Osteoblast (primary cell): ENCODE measurements at regions not wholly inside any gene's neighbourhood (a gene's known extent, or its start where the extent isn't known, plus 50 kb on each side); places are given as distances from the start of the nearest gene placed in this dataset.
"Not testable (repeated sequence)": the region's sequence is repeated elsewhere in the genome, so short reads cannot be mapped to it uniquely, and the experiment has no call there.

Experiments
- DNase-seq: peaks from one replicate; pipeline ENCODE4 v3.0.0; 2011; ENCODE audit warnings: low spot score, mixed read lengths; ENCODE audit not compliant: insufficient read length; ENCODE audit errors: missing footprints
- H2AFZ ChIP-seq: 2 replicates; pipeline ENCODE4 v1.6.0; 2011; ENCODE audit warnings: mild to moderate bottlenecking, low read length
- H3K27ac ChIP-seq: 2 replicates; pipeline ENCODE4 v1.5.1; 2011; ENCODE audit warnings: mild to moderate bottlenecking, low read depth, low read length, moderate library complexity
- H3K27me3 ChIP-seq: 2 replicates; pipeline ENCODE4 v1.6.0; 2012; ENCODE audit warnings: mild to moderate bottlenecking, control low read depth, inconsistent platforms, low read length, moderate library complexity; ENCODE audit not compliant: insufficient read depth
- H3K36me3 ChIP-seq: 2 replicates; pipeline ENCODE4 v1.5.1; 2011; ENCODE audit warnings: mild to moderate bottlenecking, low read length, control low read depth, moderate library complexity; ENCODE audit not compliant: insufficient read depth
- H3K4me1 ChIP-seq: 2 replicates; pipeline ENCODE4 v1.5.1; 2011; ENCODE audit warnings: mild to moderate bottlenecking, low read length, control low read depth, moderate library complexity; ENCODE audit not compliant: insufficient read depth
- H3K4me2 ChIP-seq: 2 replicates; pipeline ENCODE4 v1.6.0; 2011; ENCODE audit warnings: mild to moderate bottlenecking, low read length; ENCODE audit not compliant: insufficient read depth
- H3K4me3 ChIP-seq: fragments of 200-600 bp; sonication (generic); 3 replicates; pipeline ENCODE4 v1.5.1; 2012; ENCODE audit warnings: mild to moderate bottlenecking, low read length, inconsistent platforms; ENCODE audit not compliant: insufficient read depth
- H3K79me2 ChIP-seq: 2 replicates; pipeline ENCODE4 v1.6.0; 2012; ENCODE audit warnings: mild to moderate bottlenecking, low read length, control low read depth, inconsistent platforms; ENCODE audit not compliant: insufficient read depth
- H3K9me3 ChIP-seq: 2 replicates; pipeline ENCODE4 v1.5.1; 2011; ENCODE audit warnings: low read depth, low read length, control low read depth
- H4K20me1 ChIP-seq: 2 replicates; pipeline ENCODE4 v1.6.0; 2012; ENCODE audit warnings: mild to moderate bottlenecking, low read length, control low read depth; ENCODE audit not compliant: insufficient read depth
- TF ChIP-seq, protein P1 (sequence below): IDR thresholded peaks from 2 replicates; pipeline ENCODE4 v1.5.1; 2011; ENCODE audit warnings: mild to moderate bottlenecking, low read depth, low read length, moderate library complexity; ENCODE audit errors: extremely low read depth

DNA sequence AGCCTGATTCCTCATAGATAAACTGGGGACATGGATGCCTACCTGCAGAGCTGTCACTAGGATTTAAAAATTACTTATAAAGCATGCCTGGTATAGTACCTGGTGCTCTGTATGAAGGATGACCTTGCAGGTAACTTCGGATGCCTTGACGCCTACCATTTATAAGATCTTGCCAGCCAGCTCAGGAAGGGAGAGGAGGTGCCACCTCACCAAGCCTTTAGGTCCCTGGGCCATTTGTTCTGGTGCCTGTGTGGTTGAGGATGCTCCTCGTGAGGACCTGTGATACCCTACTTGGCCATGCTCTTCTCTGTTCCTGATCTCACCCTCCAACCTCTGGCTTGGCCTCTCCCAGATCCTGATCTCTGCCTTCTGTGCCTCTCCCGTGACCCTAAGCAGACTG is 85.2 kb downstream of the FDX1 start:
- no peak overlapping the region for H3K4me3 ChIP-seq
- H3K27ac ChIP-seq: no peak overlapping the region
- no peak overlapping the region for H3K4me2 ChIP-seq
- peaks cover 4% of the 10 kb centered on the region for H3K27me3 ChIP-seq
- no peaks in the 10 kb centered on the region for H3K36me3 ChIP-seq
- no peaks in the 10 kb centered on the region for H3K9me3 ChIP-seq
- no peaks in the 10 kb centered on the region for H3K79me2 ChIP-seq
- DNase-seq: no peak
- H2AFZ ChIP-seq: no peak overlapping the region
- H4K20me1 ChIP-seq: no peaks in the 10 kb centered on the region
- H3K4me1 ChIP-seq: peaks cover 4% of the 10 kb centered on the region
- TF ChIP-seq, protein P1, sequence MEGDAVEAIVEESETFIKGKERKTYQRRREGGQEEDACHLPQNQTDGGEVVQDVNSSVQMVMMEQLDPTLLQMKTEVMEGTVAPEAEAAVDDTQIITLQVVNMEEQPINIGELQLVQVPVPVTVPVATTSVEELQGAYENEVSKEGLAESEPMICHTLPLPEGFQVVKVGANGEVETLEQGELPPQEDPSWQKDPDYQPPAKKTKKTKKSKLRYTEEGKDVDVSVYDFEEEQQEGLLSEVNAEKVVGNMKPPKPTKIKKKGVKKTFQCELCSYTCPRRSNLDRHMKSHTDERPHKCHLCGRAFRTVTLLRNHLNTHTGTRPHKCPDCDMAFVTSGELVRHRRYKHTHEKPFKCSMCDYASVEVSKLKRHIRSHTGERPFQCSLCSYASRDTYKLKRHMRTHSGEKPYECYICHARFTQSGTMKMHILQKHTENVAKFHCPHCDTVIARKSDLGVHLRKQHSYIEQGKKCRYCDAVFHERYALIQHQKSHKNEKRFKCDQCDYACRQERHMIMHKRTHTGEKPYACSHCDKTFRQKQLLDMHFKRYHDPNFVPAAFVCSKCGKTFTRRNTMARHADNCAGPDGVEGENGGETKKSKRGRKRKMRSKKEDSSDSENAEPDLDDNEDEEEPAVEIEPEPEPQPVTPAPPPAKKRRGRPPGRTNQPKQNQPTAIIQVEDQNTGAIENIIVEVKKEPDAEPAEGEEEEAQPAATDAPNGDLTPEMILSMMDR: no peak

DNA sequence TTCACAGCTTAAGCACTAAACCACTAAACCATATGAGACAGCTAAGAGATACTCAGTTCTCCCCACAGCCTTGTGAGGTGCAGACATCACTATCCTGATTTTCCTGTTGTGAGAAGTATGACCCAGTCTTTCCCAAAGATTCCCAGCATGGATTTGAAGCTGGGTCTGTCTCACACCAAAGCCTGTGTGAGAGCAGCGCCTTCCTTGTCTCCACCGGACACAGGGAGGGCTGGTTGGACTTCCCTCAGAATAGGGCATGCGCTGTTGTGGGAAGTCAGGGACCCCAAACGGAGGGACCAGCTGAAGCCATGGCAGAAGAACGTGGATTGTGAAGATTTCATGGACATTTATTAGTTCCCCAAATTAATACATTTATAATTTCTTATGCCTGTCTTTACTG is 87.6 kb downstream of the FDX1 start:
- not testable (repeated sequence) for H2AFZ ChIP-seq, H3K4me2 ChIP-seq, H3K79me2 ChIP-seq, DNase-seq, H3K27me3 ChIP-seq, H3K36me3 ChIP-seq, H4K20me1 ChIP-seq, H3K9me3 ChIP-seq, H3K4me1 ChIP-seq, H3K27ac ChIP-seq, H3K4me3 ChIP-seq

DNA sequence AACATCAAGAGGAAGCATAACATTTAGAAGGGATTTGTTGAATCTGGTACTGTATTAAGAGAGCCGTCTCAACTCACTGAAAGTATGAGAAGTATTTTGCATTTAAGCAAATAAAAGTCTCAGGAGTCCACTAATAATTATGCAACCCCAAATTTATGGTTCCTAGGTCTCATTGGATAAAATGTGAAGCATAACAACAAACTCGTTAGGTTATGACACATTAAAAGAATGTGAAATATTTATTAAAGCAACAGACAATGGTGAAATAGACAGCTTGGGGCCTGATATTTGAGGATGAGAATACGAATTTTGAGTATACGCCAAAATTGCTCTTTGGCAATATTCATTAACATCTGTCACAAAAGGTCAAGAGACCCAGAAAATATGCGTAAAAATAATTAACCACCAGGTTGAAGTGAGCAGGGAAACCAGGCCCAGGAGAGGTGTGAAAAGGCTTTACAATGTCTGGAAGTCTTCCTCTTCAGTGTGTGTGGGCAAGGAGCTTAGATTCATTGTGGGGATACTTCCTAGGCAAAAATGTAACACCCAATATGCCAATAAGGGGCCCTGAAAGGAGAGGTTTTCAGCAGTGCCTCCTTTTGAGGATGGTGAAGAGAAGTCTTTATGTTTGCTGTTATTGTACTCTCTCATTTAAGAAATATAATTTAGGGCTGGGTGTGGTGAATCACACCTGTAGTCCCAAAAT is 89.2 kb downstream of the FDX1 start:
- H3K4me3 ChIP-seq: no peak overlapping the region
- no peaks in the 10 kb centered on the region for H3K9me3 ChIP-seq
- H3K79me2 ChIP-seq: no peaks in the 10 kb centered on the region
- DNase-seq: no peak
- H3K4me2 ChIP-seq: no peak overlapping the region
- no peak overlapping the region for H2AFZ ChIP-seq
- H3K27ac ChIP-seq: no peak overlapping the region
- no peaks in the 10 kb centered on the region for H4K20me1 ChIP-seq
- H3K4me1 ChIP-seq: peaks cover 6% of the 10 kb centered on the region
- TF ChIP-seq, protein P1: no peak
- H3K27me3 ChIP-seq: peaks cover 4% of the 10 kb centered on the region
- no peaks in the 10 kb centered on the region for H3K36me3 ChIP-seq

DNA sequence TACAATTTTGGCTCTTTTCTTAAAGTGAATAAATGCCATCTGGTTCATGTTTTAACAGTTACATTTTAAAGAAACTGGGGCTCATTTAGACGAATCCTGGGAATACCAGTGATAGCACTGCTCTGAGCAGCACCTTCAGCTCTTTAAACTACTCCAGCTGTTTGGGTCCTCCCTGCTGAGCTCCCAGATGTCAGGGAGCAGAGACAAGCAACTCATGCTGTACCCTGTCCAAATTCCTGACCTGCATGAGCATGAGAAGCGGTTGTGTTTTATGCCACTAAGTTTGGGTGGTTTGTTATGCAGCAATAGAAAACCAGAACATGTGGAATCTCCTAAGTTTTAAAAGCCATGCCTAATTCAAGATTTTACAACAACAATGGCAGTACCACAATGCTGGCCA is 90.0 kb downstream of the FDX1 start:
- TF ChIP-seq, protein P1: no peak
- DNase-seq: no peak
- no peaks in the 10 kb centered on the region for H4K20me1 ChIP-seq

More for the DNA sequence above, 90.0 kb downstream of the FDX1 start:
- Histone ChIP-seq H2AFZ (no peak overlapping the region), H3K36me3 (no peaks in the 10 kb centered on the region), H3K9me3 (no peaks in the 10 kb centered on the region), H3K4me3 (no peak overlapping the region), H3K4me2 (no peak overlapping the region), H3K79me2 (no peaks in the 10 kb centered on the region), H3K27me3 (peaks cover 4% of the 10 kb centered on the region), H3K27ac (no peak overlapping the region), H3K4me1 (peaks cover 8% of the 10 kb centered on the region)
